KMS-11 (cell line): ENCODE measurements at regions not wholly inside any gene's neighbourhood (a gene's known extent, or its start where the extent isn't known, plus 50 kb on each side); places are given as distances from the start of the nearest gene placed in this dataset.

ENCODE experiments used
- H2AFZ ChIP-seq: fragments of 200-600 bp; sonication (generic); 2 replicates; pipeline ENCODE4 v1.6.1; 2016; ENCODE audit warnings: antibody characterized with exemption, mixed run types, low read depth
- H3K27ac ChIP-seq: fragments of 200-600 bp; sonication (generic); 2 replicates; pipeline ENCODE4 v1.6.1; 2016; ENCODE audit warnings: mild to moderate bottlenecking, mixed run types
- H3K27me3 ChIP-seq: fragments of 200-600 bp; sonication (generic); 2 replicates; pipeline ENCODE4 v1.6.1; 2017; ENCODE audit warnings: mild to moderate bottlenecking, low read depth, mixed run types, moderate library complexity; ENCODE audit not compliant: insufficient read depth
- H3K36me3 ChIP-seq: fragments of 200-600 bp; sonication (generic); 2 replicates; pipeline ENCODE4 v1.6.1; 2017; ENCODE audit warnings: mild to moderate bottlenecking, mixed run types; ENCODE audit not compliant: insufficient read depth
- H3K4me1 ChIP-seq: fragments of 200-600 bp; sonication (generic); 2 replicates; pipeline ENCODE4 v1.6.1; 2016; ENCODE audit warnings: mild to moderate bottlenecking, low read depth, mixed run types; ENCODE audit not compliant: poor library complexity, severe bottlenecking
- H3K4me2 ChIP-seq: fragments of 200-600 bp; sonication (generic); 2 replicates; pipeline ENCODE4 v1.7.0; 2016; ENCODE audit warnings: mild to moderate bottlenecking, mixed run types
- H3K4me3 ChIP-seq: fragments of 200-600 bp; sonication (generic); IDR thresholded peaks from 2 replicates; pipeline ENCODE4 v1.6.1; 2017; ENCODE audit warnings: low read depth, low read length, mixed read lengths; ENCODE audit not compliant: insufficient read depth
- H3K79me2 ChIP-seq: fragments of 200-600 bp; sonication (generic); 2 replicates; pipeline ENCODE4 v1.6.1; 2016; ENCODE audit warnings: low read depth, mixed run types; ENCODE audit not compliant: insufficient read depth
- H3K9ac ChIP-seq: fragments of 200-600 bp; sonication (generic); 2 replicates; pipeline ENCODE4 v1.6.1; 2016; ENCODE audit warnings: mild to moderate bottlenecking, mixed run types
- H4K20me1 ChIP-seq: fragments of 200-600 bp; sonication (generic); 2 replicates; pipeline ENCODE4 v1.6.1; 2016; ENCODE audit warnings: mild to moderate bottlenecking, mixed run types; ENCODE audit not compliant: insufficient read depth
- TF ChIP-seq, protein P1 (sequence below): fragments of 200-600 bp; sonication (generic); conservative IDR thresholded peaks from 2 replicates; pipeline ENCODE4 v1.6.1; 2017; ENCODE audit warnings: low read depth, mild to moderate bottlenecking, antibody characterized with exemption, low read length, moderate library complexity, mixed read lengths

DNA sequence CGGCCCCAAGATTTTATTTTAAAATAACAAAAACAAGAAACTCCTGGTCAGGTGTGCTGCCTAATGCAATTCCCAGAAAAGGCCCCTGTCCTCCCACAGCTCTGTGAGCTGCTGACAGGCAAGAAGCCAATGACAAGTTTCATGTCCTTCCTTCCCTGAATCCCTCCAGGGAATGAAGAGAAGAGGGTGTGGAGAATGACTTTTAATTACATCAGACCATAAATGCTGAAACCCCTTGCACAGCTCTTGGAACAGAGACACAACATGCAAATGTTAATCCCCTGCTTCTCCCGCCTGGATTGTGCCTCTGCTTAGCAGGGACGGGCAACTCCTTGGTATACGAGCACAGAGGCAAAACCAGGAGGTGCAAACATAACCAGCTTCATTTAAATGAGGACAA, 228.1 kb upstream of the CAMK1G start:
- H3K79me2 ChIP-seq = no peaks in the 10 kb centered on the region
- no peak overlapping the region for H3K9ac ChIP-seq
- H3K27ac ChIP-seq = no peak overlapping the region
- no peak overlapping the region for H3K4me2 ChIP-seq
- H3K4me3 ChIP-seq = no peak overlapping the region
- H4K20me1 ChIP-seq = no peaks in the 10 kb centered on the region
- no peaks in the 10 kb centered on the region for H3K36me3 ChIP-seq
- no peaks in the 10 kb centered on the region for H3K4me1 ChIP-seq
- no peak overlapping the region for H2AFZ ChIP-seq
- TF ChIP-seq, protein P1, sequence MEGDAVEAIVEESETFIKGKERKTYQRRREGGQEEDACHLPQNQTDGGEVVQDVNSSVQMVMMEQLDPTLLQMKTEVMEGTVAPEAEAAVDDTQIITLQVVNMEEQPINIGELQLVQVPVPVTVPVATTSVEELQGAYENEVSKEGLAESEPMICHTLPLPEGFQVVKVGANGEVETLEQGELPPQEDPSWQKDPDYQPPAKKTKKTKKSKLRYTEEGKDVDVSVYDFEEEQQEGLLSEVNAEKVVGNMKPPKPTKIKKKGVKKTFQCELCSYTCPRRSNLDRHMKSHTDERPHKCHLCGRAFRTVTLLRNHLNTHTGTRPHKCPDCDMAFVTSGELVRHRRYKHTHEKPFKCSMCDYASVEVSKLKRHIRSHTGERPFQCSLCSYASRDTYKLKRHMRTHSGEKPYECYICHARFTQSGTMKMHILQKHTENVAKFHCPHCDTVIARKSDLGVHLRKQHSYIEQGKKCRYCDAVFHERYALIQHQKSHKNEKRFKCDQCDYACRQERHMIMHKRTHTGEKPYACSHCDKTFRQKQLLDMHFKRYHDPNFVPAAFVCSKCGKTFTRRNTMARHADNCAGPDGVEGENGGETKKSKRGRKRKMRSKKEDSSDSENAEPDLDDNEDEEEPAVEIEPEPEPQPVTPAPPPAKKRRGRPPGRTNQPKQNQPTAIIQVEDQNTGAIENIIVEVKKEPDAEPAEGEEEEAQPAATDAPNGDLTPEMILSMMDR = no peak
- no peaks in the 10 kb centered on the region for H3K27me3 ChIP-seq

DNA sequence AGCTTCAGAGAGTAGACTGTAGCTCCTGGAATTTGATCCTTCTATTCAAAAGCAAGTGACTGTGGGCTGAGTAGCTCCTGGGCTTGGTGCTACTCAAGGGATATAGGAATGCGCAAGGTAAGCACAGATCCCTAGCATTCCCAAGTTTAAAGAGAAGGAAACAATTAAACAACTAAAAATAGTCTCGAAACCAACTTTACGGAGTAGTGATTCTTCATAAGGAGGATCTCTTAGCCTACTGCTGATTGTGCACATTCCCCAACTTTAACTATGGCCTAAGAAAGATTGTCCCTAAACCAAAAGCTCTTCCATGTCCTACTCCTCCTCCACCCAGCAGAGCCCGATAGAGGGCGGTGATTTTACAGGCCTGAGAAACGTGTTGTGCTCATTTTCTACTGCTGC, 226.5 kb upstream of the CAMK1G start:
- no peaks in the 10 kb centered on the region for H3K79me2 ChIP-seq
- TF ChIP-seq, protein P1 = no peak
- no peaks in the 10 kb centered on the region for H3K36me3 ChIP-seq
- H3K27ac ChIP-seq = no peak overlapping the region
- no peaks in the 10 kb centered on the region for H3K27me3 ChIP-seq
- H3K4me3 ChIP-seq = no peak overlapping the region
- no peaks in the 10 kb centered on the region for H4K20me1 ChIP-seq
- no peak overlapping the region for H3K9ac ChIP-seq
- no peak overlapping the region for H2AFZ ChIP-seq
- no peaks in the 10 kb centered on the region for H3K4me1 ChIP-seq
- no peak overlapping the region for H3K4me2 ChIP-seq

DNA sequence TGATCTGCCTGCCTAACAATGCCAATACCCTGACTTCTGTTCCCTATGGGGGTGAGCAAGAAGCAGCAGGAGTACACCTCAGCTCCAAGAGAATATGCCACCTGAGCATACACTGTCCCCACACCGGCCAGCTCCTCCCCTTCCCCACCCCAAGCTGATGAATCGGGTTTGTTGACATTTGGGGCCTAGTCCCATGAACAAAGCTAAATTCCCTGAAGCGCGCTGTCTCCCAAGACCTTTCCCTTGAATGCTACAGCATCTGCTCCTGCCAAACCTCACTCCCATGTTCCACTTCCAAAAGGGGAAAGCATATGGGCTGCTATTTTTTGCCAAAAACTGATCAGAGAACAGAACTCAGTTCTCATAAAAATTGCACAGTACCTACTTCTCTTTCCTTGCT, 220.4 kb upstream of the CAMK1G start:
- no peak overlapping the region for H3K4me3 ChIP-seq
- no peaks in the 10 kb centered on the region for H3K4me1 ChIP-seq
- TF ChIP-seq, protein P1 = no peak
- no peaks in the 10 kb centered on the region for H3K79me2 ChIP-seq
- H3K27me3 ChIP-seq = no peaks in the 10 kb centered on the region
- no peak overlapping the region for H2AFZ ChIP-seq
- no peaks in the 10 kb centered on the region for H3K36me3 ChIP-seq
- H4K20me1 ChIP-seq = no peaks in the 10 kb centered on the region
- H3K4me2 ChIP-seq = no peak overlapping the region
- no peak overlapping the region for H3K27ac ChIP-seq
- no peak overlapping the region for H3K9ac ChIP-seq

DNA sequence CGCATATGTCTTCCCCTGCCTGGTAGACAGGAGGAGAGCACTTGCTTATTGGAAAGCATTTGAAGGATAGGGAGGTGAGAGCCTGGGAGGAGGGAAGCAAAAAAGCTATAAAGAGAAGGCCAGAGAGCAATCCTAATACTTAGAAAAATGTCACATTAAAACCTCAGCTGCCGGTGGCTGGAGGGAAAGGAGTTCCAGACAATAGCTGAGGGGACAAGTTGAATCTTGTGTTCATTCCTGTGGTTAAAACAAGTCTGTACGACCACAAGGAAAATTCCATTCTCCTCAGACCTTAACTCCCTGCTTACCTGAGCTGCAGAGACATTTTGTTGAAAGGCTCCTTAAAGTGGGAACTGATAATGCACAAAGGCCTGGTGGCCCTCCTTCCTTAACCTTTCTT, 218.8 kb upstream of the CAMK1G start:
- Histone ChIP-seq H3K4me2 (no peak overlapping the region), H3K36me3 (no peaks in the 10 kb centered on the region), H3K4me1 (no peaks in the 10 kb centered on the region), H3K27ac (no peak overlapping the region), H4K20me1 (no peaks in the 10 kb centered on the region), H2AFZ (no peak overlapping the region), H3K27me3 (no peaks in the 10 kb centered on the region), H3K9ac (no peak overlapping the region), H3K79me2 (no peaks in the 10 kb centered on the region), H3K4me3 (no peak overlapping the region)
- TF ChIP-seq, protein P1 = no peak
